GM10248 (cell line): ENCODE measurements at regions not wholly inside any gene's neighbourhood (a gene's known extent, or its start where the extent isn't known, plus 50 kb on each side); places are given as distances from the start of the nearest gene placed in this dataset.

Experiments used
- CTCF ChIA-PET: fragments of 300-600 bp; sonication (Branson Sonifier 250); formaldehyde crosslinking; extraction: SDS; loops from one replicate; lab custom pipeline; 2021; ENCODE audit warnings: antibody characterized with exemption; lab: Yijun Ruan, JAX
- POLR2A ChIA-PET: fragments of 350-650 bp; sonication (Branson Sonifier 250); formaldehyde crosslinking; extraction: SDS; loops from one replicate; lab custom pipeline; 2020; ENCODE audit warnings: antibody characterized with exemption; lab: Yijun Ruan, JAX
- DNase-seq: peaks from one replicate; pipeline ENCODE4 v3.0.0; 2012; ENCODE audit errors: extremely low spot score
- TF ChIP-seq, protein P1 (sequence below): IDR thresholded peaks from 2 replicates; pipeline ENCODE4 v1.5.1; 2012; ENCODE audit warnings: mild to moderate bottlenecking, low read depth; ENCODE audit errors: extremely low read depth, missing control alignments, control extremely low read depth

- no peak for DNase-seq
- TF ChIP-seq, protein P1, sequence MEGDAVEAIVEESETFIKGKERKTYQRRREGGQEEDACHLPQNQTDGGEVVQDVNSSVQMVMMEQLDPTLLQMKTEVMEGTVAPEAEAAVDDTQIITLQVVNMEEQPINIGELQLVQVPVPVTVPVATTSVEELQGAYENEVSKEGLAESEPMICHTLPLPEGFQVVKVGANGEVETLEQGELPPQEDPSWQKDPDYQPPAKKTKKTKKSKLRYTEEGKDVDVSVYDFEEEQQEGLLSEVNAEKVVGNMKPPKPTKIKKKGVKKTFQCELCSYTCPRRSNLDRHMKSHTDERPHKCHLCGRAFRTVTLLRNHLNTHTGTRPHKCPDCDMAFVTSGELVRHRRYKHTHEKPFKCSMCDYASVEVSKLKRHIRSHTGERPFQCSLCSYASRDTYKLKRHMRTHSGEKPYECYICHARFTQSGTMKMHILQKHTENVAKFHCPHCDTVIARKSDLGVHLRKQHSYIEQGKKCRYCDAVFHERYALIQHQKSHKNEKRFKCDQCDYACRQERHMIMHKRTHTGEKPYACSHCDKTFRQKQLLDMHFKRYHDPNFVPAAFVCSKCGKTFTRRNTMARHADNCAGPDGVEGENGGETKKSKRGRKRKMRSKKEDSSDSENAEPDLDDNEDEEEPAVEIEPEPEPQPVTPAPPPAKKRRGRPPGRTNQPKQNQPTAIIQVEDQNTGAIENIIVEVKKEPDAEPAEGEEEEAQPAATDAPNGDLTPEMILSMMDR: no peak
- POLR2A ChIA-PET: no interaction called here
- CTCF ChIA-PET: interaction anchor here (0.6 kb wide), 1 partner anchor 9 kb away, joined by 3 read pairs; no protein-coding TSS in a partner anchor
These were observed 164.1 kb upstream of the GATA6 start for GRCh38 chr18:22005191-22005841.

DNA sequence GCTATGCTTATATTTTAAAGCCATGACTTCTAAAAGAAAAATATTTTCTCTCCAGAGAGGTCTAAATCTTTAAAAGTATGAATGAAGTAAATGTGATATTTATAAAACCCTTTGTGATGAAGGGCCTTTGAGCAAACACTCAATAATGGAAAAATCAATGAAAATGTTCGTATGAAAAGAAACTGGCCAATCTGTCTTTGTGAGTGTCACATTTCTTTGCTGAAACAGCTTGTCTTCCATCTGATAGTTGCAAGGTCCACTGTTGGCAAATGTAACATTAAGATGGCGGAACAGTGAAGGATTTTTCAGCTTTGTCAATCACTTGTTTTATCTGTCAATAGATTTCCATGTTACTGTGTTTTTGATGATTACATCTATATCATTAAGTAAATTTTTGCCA, 162.9 kb upstream of the GATA6 start:
- DNase-seq: no peak
- TF ChIP-seq, protein P1: no peak
- ChIA-PET CTCF (interaction anchor here (3.0 kb wide), 1 partner anchor 8 kb away, joined by 13 read pairs; no protein-coding TSS in a partner anchor), POLR2A (no interaction called here)

DNA sequence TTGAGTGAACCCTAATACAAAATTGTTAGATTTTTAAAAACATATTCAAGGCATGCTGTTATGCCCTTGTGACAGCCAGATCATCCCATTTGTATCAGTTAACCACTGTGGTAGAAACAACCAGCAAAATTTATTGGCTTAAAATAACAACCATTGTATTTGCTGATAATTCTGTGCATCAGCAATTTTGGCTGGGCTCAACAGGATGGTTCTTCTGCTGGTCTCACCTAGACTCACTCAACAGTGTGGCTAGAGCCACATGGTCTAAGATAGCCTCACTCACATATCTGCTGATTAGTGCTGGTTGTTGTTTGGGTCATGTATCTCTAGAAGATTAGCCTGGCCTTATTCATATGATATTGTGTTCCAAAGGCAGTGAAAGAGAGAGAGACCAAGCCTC, 160.1 kb upstream of the GATA6 start:
- DNase-seq: no peak
- ChIA-PET CTCF (interaction anchor here (3.0 kb wide), 1 partner anchor 11 kb away, joined by 13 read pairs; no protein-coding TSS in a partner anchor), POLR2A (no interaction called here)
- TF ChIP-seq, protein P1: no peak

- CTCF ChIA-PET: interaction anchor here (1.7 kb wide), 1 partner anchor 17 kb away, joined by 6 read pairs; no protein-coding TSS in a partner anchor
- TF ChIP-seq, protein P1: no peak
- POLR2A ChIA-PET: no interaction called here
- no peak for DNase-seq
These were observed 155.4 kb upstream of the GATA6 start for GRCh38 chr18:22013993-22014392.

GRCh38 chr18:22015156-22015555, 154.2 kb upstream of the GATA6 start:
- CTCF ChIA-PET: no interaction called here

DNA sequence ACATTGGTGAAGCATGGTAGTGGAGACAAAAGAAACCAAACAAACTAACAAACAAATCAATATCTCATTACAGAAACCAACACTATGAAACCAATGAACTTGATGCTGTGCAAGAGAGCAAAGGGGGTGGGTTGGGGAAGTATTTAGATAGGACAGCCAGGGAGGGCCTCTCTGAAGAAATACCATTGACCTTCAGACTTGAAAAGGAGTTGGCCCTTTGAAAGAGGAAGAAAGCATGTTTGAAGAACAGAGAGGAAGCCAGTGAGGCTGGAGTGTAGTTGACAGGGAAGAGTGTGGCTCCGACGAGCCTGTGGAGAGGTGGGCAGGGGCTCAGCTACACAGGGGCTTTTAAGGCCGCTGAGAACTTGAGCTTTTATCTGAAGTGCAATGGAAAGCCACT, 151.0 kb upstream of the GATA6 start:
- no peak for DNase-seq
- CTCF ChIA-PET: no interaction called here
- TF ChIP-seq, protein P1: no peak
- POLR2A ChIA-PET: no interaction called here

More at GRCh38 chr18:22015156-22015555, 154.2 kb upstream of the GATA6 start:
- TF ChIP-seq, protein P1: no peak
- DNase-seq: no peak
- POLR2A ChIA-PET: no interaction called here
